Trophoblast cell (in vitro differentiated cells and primary cell): ENCODE measurements at regions not wholly inside any gene's neighbourhood (a gene's known extent, or its start where the extent isn't known, plus 50 kb on each side); places are given as distances from the start of the nearest gene placed in this dataset.

ENCODE experiments used
- DNase-seq, 2 donors: peaks; one replicate each; pipeline ENCODE4 v3.0.0-alpha.2; 2016
- H2AFZ ChIP-seq: 2 replicates; pipeline ENCODE4 v1.6.1; 2013; ENCODE audit warnings: low read length, moderate library complexity, mild to moderate bottlenecking; ENCODE audit not compliant: insufficient read depth, poor library complexity
- H2AK5ac ChIP-seq: 2 replicates; pipeline ENCODE4 v1.6.1; 2013; ENCODE audit warnings: mild to moderate bottlenecking, low read length
- H2BK120ac ChIP-seq: 2 replicates; pipeline ENCODE4 v1.6.1; 2013; ENCODE audit warnings: low read length, mild to moderate bottlenecking, moderate library complexity; ENCODE audit not compliant: insufficient read depth, poor library complexity
- H2BK12ac ChIP-seq: 2 replicates; pipeline ENCODE4 v1.6.1; 2013; ENCODE audit warnings: mild to moderate bottlenecking, low read length, moderate library complexity
- H2BK5ac ChIP-seq: 2 replicates; pipeline ENCODE4 v1.6.1; 2013; ENCODE audit warnings: low read length, low read depth, moderate library complexity, mild to moderate bottlenecking; ENCODE audit not compliant: poor library complexity
- H3K14ac ChIP-seq: 2 replicates; pipeline ENCODE4 v1.6.1; 2013; ENCODE audit warnings: mild to moderate bottlenecking, low read length
- H3K18ac ChIP-seq: 2 replicates; pipeline ENCODE4 v1.6.1; 2013; ENCODE audit warnings: mild to moderate bottlenecking, low read length
- H3K23ac ChIP-seq: 2 replicates; pipeline ENCODE4 v1.6.1; 2013; ENCODE audit warnings: low read length
- H3K27ac ChIP-seq: 2 replicates; pipeline ENCODE4 v1.5.1; 2013; ENCODE audit warnings: low read depth, mild to moderate bottlenecking, inconsistent platforms, low read length, moderate library complexity
- H3K27me3 ChIP-seq: 2 replicates; pipeline ENCODE4 v1.6.1; 2013; ENCODE audit warnings: inconsistent platforms, mild to moderate bottlenecking, low read length, moderate library complexity; ENCODE audit not compliant: insufficient read depth
- H3K36me3 ChIP-seq, 2 experiments: 1 replicate in 1 of 2; 2 replicates in 1 of 2; pipeline ENCODE4 v1.6.1; 2013; ENCODE audit warnings: low read length in 2 of 2, mild to moderate bottlenecking in 2 of 2, moderate library complexity in 1 of 2; ENCODE audit not compliant: insufficient read depth in 2 of 2, control insufficient read depth in 1 of 2
- H3K4ac ChIP-seq: 2 replicates; pipeline ENCODE4 v1.6.1; 2013; ENCODE audit warnings: low read depth, mild to moderate bottlenecking, low read length, moderate library complexity
- H3K4me1 ChIP-seq, 2 experiments: 1 replicate in 1 of 2; 2 replicates in 1 of 2; pipeline ENCODE4 v1.6.1; 2013; ENCODE audit warnings: low read length in 2 of 2, mild to moderate bottlenecking in 2 of 2, moderate library complexity in 1 of 2; ENCODE audit not compliant: insufficient read depth in 2 of 2, control insufficient read depth in 1 of 2
- H3K4me2 ChIP-seq: 2 replicates; pipeline ENCODE4 v1.6.1; 2013; ENCODE audit warnings: inconsistent platforms, mild to moderate bottlenecking, low read length, moderate library complexity
- H3K4me3 ChIP-seq: 2 replicates; pipeline ENCODE4 v1.5.1; 2013; ENCODE audit warnings: mild to moderate bottlenecking, low read depth, low read length, inconsistent platforms
- H3K79me1 ChIP-seq: one replicate; pipeline ENCODE4 v1.6.1; 2013; ENCODE audit warnings: low read length
- H3K79me2 ChIP-seq: 2 replicates; pipeline ENCODE4 v1.6.1; 2013; ENCODE audit warnings: low read length, mild to moderate bottlenecking; ENCODE audit not compliant: control insufficient read depth, insufficient read depth, poor library complexity
- H3K9ac ChIP-seq: 2 replicates; pipeline ENCODE4 v1.6.1; 2013; ENCODE audit warnings: mild to moderate bottlenecking, low read length
- H3K9me3 ChIP-seq: 2 replicates; pipeline ENCODE4 v1.6.1; 2013; ENCODE audit warnings: low read depth, mild to moderate bottlenecking, control low read depth, inconsistent platforms, low read length; ENCODE audit not compliant: insufficient read depth
- H4K12ac ChIP-seq: 2 replicates; pipeline ENCODE4 v1.6.1; 2013; ENCODE audit warnings: low read depth, mild to moderate bottlenecking, low read length, moderate library complexity
- H4K8ac ChIP-seq: 2 replicates; pipeline ENCODE4 v1.6.1; 2013; ENCODE audit warnings: low read depth, mild to moderate bottlenecking, low read length, moderate library complexity
- H4K91ac ChIP-seq: one replicate; pipeline ENCODE4 v1.6.1; 2013; ENCODE audit warnings: low read depth, mild to moderate bottlenecking, low read length, moderate library complexity
- WGBS: extraction: QIAGEN DNeasy Blood & Tissue Kit; methylation state at CpG from one replicate; pipeline ENCODE4 v1.1.7; 2013; ENCODE audit warnings: missing lambda C conversion rate; ENCODE audit not compliant: insufficient read length, insufficient coverage; ENCODE audit errors: extremely low coverage; 5-methylcytosine and 5-hydroxymethylcytosine counted together

- no peak for DNase-seq
- no peak overlapping the region for H3K27ac ChIP-seq
- H3K4ac ChIP-seq: no peak overlapping the region
- H3K18ac ChIP-seq: no peak overlapping the region
- no peak overlapping the region for H4K91ac ChIP-seq
- no CpG with 5 or more reads among the region's 2 CpGs for WGBS
- H2BK12ac ChIP-seq: no peak overlapping the region
- no peaks in the 10 kb centered on the region for H3K9me3 ChIP-seq
- no peak overlapping the region for H3K14ac ChIP-seq
- no peak overlapping the region for H3K23ac ChIP-seq
- H2BK5ac ChIP-seq: no peak overlapping the region
- H2BK120ac ChIP-seq: no peak overlapping the region
- H3K79me2 ChIP-seq: no peaks in the 10 kb centered on the region
- H3K9ac ChIP-seq: no peak overlapping the region
- H4K8ac ChIP-seq: no peak overlapping the region
- no peaks in the 10 kb centered on the region for H3K36me3 ChIP-seq
- H3K4me3 ChIP-seq: no peak overlapping the region
- no peak overlapping the region for H2AK5ac ChIP-seq
- no peaks in the 10 kb centered on the region for H3K4me1 ChIP-seq
- no peaks in the 10 kb centered on the region for H3K27me3 ChIP-seq
- H2AFZ ChIP-seq: no peak overlapping the region
- no peaks in the 10 kb centered on the region for H3K79me1 ChIP-seq
- no peak overlapping the region for H3K4me2 ChIP-seq
- H4K12ac ChIP-seq: no peak overlapping the region
Measured at GRCh38 chr2:16434393-16434792, 231.2 kb downstream of the CYRIA start.

DNA sequence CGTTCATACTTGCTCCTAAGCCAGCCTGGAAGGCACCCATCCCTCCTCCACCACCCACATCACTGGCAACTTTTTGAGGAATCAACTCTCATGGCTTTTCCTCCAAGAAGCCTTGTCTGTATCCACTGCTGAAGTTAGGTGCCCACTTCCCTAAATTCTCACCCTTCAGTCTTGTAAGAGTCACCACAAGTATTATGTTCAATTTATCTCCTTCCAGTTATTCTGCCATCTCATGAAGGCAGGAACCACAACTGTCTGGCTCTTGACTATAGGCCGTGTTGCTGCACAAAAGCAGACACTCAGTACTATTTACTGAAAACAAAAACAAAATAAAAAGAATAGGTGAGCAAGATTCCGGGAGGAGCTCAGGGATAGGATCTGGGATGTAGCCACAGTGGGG, 234.8 kb downstream of the CYRIA start:
- Histone ChIP-seq H2AK5ac (no peak overlapping the region), H2BK5ac (no peak overlapping the region), H3K27ac (no peak overlapping the region), H2BK12ac (no peak overlapping the region), H3K9me3 (no peaks in the 10 kb centered on the region), H3K4me3 (no peak overlapping the region), H4K91ac (no peak overlapping the region), H3K27me3 (no peaks in the 10 kb centered on the region), H3K23ac (no peak overlapping the region), H3K18ac (no peak overlapping the region), H4K12ac (no peak overlapping the region), H3K4ac (no peak overlapping the region), H3K4me1 (peaks cover 0 to 2% of the 10 kb centered on the region in 2 experiments), H2BK120ac (no peak overlapping the region), H3K36me3 (no peaks in the 10 kb centered on the region), H3K14ac (no peak overlapping the region), H4K8ac (no peak overlapping the region), H3K9ac (no peak overlapping the region), H2AFZ (no peak overlapping the region), H3K79me2 (no peaks in the 10 kb centered on the region), H3K79me1 (no peaks in the 10 kb centered on the region), H3K4me2 (no peak overlapping the region)
- no CpG with 5 or more reads among the region's 3 CpGs for WGBS
- DNase-seq: no peak

DNA sequence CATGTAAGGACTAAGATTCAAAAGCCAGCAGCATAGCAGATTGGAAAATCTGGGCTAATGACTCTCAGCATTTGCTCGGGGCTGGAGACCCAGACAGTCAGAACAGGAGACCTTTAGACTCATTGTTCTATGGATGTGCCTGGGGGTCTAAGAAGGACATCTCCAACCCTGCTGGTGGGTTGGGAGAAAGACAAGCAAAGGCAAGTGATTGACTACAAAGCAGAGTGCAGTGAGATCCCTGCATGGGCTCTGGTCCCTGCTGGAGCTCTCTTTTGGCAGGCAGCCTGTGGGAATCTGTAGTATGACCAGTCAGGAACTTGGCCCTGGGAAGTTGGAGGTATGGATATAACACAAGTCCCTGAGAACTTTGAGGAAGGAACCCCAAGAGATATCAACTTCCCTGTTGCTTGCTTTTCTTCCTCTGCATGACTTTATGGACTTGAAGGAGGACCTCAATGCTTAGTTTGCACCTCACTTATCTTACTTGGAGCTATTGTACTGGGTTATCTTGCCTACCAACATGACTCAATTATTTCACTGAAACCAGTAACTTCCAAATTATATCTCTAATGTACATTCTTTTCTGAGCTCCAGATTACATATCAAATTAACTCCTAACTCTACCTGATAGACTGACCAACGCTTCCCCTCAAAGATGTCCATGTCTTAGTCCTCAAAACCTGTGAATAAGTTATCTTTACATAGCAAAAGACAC, 236.0 kb downstream of the CYRIA start:
- no peaks in the 10 kb centered on the region for H3K27me3 ChIP-seq
- no peaks in the 10 kb centered on the region for H3K9me3 ChIP-seq
- H3K79me2 ChIP-seq: no peaks in the 10 kb centered on the region
- H4K12ac ChIP-seq: no peak overlapping the region
- no peak for DNase-seq
- no peak overlapping the region for H3K4ac ChIP-seq
- no peak overlapping the region for H3K4me3 ChIP-seq
- no peak overlapping the region for H2BK5ac ChIP-seq
- H3K4me1 ChIP-seq: peaks cover 2 to 7% of the 10 kb centered on the region in 2 experiments
- no peaks in the 10 kb centered on the region for H3K36me3 ChIP-seq
- H3K79me1 ChIP-seq: no peaks in the 10 kb centered on the region
- no peak overlapping the region for H4K91ac ChIP-seq
- no peak overlapping the region for H2BK120ac ChIP-seq
- H4K8ac ChIP-seq: no peak overlapping the region
- H2AFZ ChIP-seq: no peak overlapping the region
- H2AK5ac ChIP-seq: no peak overlapping the region
- no peak overlapping the region for H3K18ac ChIP-seq
- no peak overlapping the region for H3K4me2 ChIP-seq
- no peak overlapping the region for H3K9ac ChIP-seq
- no CpG with 5 or more reads among the region's 2 CpGs for WGBS
- no peak overlapping the region for H2BK12ac ChIP-seq
- no peak overlapping the region for H3K23ac ChIP-seq
- H3K27ac ChIP-seq: no peak overlapping the region
- no peak overlapping the region for H3K14ac ChIP-seq

DNA sequence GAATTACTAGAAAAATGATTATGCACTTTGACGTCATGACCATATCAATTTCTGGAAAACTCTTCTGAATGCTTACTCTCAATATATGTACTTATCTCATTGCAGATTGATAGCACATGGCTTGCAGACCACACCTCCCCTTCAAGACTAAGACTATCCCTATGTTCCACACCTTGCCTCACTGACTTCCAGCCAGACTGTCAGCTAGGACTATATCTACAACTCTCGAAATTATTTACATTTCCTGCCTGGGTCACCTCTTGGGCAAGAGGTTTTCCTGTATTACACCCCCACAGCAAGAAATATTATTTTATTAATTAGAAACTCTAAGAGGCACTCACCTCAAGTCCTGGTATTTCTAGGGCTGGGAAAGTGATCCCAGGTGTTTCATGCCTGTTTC, 236.6 kb downstream of the CYRIA start:
- Histone ChIP-seq H3K18ac (no peak overlapping the region), H2BK5ac (no peak overlapping the region), H2AFZ (no peak overlapping the region), H3K9ac (no peak overlapping the region), H3K4ac (no peak overlapping the region), H3K36me3 (no peaks in the 10 kb centered on the region), H3K27me3 (no peaks in the 10 kb centered on the region), H3K4me1 (peaks cover 2 to 7% of the 10 kb centered on the region in 2 experiments), H3K4me3 (no peak overlapping the region), H2BK12ac (no peak overlapping the region), H3K9me3 (no peaks in the 10 kb centered on the region), H3K14ac (no peak overlapping the region), H3K79me1 (no peaks in the 10 kb centered on the region), H3K4me2 (no peak overlapping the region), H2BK120ac (no peak overlapping the region), H3K79me2 (no peaks in the 10 kb centered on the region), H4K12ac (no peak overlapping the region), H2AK5ac (no peak overlapping the region), H3K23ac (no peak overlapping the region), H4K8ac (no peak overlapping the region), H3K27ac (no peak overlapping the region), H4K91ac (no peak overlapping the region)
- WGBS: no CpG with 5 or more reads among the region's 2 CpGs
- DNase-seq: no peak
